Thyroid gland (tissue), 4 donors: ENCODE measurements at regions not wholly inside any gene's neighbourhood (a gene's known extent, or its start where the extent isn't known, plus 50 kb on each side); places are given as distances from the start of the nearest gene placed in this dataset.
"Not testable (repeated sequence)": the region's sequence is repeated elsewhere in the genome, so short reads cannot be mapped to it uniquely, and the experiment has no call there.

Experiments used
- POLR2A ChIP-seq, 2 donors: fragments of 450-650 bp; IDR thresholded peaks; one replicate each; pipeline ENCODE4 v1.6.1; 2017; ENCODE audit warnings: antibody characterized with exemption in 2 of 2, mild to moderate bottlenecking in 2 of 2, moderate library complexity in 1 of 2
- TF ChIP-seq, protein P1 (sequence below), 6 experiments: fragments of 200-600 bp in 3 of 6; fragments of 450-650 bp in 3 of 6; sonication (generic) in 3 of 6; IDR thresholded peaks; one replicate each; pipeline ENCODE4 v1.5.1; 2016 to 2019; ENCODE audit warnings: antibody characterized with exemption in 6 of 6, mild to moderate bottlenecking in 2 of 6, inconsistent platforms in 1 of 6, moderate library complexity in 1 of 6

DNA sequence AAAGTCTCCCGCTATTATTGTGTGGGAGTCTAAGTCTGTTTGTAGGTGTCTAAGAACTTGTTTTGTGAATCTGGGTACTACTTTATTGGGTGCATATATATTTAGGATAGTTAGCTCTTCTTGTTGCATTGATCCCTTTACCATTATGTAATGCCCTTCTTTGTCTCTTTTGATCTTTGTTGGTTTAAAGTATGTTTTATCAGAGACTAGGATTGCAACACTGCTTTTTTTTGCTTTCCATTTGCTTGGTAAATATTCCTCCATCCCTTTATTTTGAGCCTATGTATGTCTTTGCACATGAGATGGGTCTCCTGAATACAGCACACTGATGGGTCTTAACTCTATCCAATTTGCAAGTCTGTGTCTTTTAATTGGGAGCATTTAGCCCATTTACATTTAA, 165.2 kb downstream of the GATB start:
- TF ChIP-seq, protein P1, sequence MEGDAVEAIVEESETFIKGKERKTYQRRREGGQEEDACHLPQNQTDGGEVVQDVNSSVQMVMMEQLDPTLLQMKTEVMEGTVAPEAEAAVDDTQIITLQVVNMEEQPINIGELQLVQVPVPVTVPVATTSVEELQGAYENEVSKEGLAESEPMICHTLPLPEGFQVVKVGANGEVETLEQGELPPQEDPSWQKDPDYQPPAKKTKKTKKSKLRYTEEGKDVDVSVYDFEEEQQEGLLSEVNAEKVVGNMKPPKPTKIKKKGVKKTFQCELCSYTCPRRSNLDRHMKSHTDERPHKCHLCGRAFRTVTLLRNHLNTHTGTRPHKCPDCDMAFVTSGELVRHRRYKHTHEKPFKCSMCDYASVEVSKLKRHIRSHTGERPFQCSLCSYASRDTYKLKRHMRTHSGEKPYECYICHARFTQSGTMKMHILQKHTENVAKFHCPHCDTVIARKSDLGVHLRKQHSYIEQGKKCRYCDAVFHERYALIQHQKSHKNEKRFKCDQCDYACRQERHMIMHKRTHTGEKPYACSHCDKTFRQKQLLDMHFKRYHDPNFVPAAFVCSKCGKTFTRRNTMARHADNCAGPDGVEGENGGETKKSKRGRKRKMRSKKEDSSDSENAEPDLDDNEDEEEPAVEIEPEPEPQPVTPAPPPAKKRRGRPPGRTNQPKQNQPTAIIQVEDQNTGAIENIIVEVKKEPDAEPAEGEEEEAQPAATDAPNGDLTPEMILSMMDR (IDR thresholded peaks at IDR 0.05): not testable (repeated sequence)
- TF ChIP-seq POLR2A (IDR thresholded peaks at IDR 0.05): not testable (repeated sequence)
